SK-N-SH treated with all-trans-retinoic acid at 6 μM for 48 hours (cell line): ENCODE measurements at regions not wholly inside any gene's neighbourhood (a gene's known extent, or its start where the extent isn't known, plus 50 kb on each side); places are given as distances from the start of the nearest gene placed in this dataset.

Source experiments
- ATAC-seq: fragments of 200-7000 bp; cut with Tn5 transposase; 3 replicates; pipeline ENCODE4 v1.9.1; 2020; ENCODE audit warnings: mild to moderate bottlenecking, moderate library complexity
- ARNTL ChIP-seq: fragments of 450-650 bp; formaldehyde crosslinking; IDR thresholded peaks from 2 replicates; pipeline ENCODE4 v1.5.0; 2020; ENCODE audit warnings: low read depth, mild to moderate bottlenecking, moderate library complexity, borderline replicate concordance
- BACH2 ChIP-seq: fragments of 250-450 bp; sonication (Bioruptor Pico); IDR thresholded peaks from 2 replicates; pipeline ENCODE4 v1.9.0; 2021; ENCODE audit warnings: mild to moderate bottlenecking, borderline replicate concordance
- CSDC2 ChIP-seq: fragments of 250-450 bp; sonication (Bioruptor Pico); IDR thresholded peaks from 2 replicates; pipeline ENCODE4 v1.5.0; 2020; ENCODE audit warnings: mild to moderate bottlenecking, moderate library complexity
- GLIS3 ChIP-seq: fragments of 250-450 bp; sonication (Bioruptor Pico); IDR thresholded peaks from 2 replicates; pipeline ENCODE4 v1.5.0; 2020; ENCODE audit warnings: mild to moderate bottlenecking, moderate library complexity
- ISL1 ChIP-seq: fragments of 250-450 bp; sonication (Bioruptor Pico); IDR thresholded peaks from 2 replicates; pipeline ENCODE4 v2.1.2; 2022; ENCODE audit warnings: mild to moderate bottlenecking, moderate library complexity
- OSR1 ChIP-seq: fragments of 250-450 bp; sonication (Bioruptor Pico); IDR thresholded peaks from 2 replicates; pipeline ENCODE4 v1.8.0; 2022; ENCODE audit warnings: moderate library complexity, mild to moderate bottlenecking, inconsistent platforms
- PPARA ChIP-seq: fragments of 250-450 bp; sonication (Bioruptor Pico); IDR thresholded peaks from 2 replicates; pipeline ENCODE4 v1.5.0; 2020; ENCODE audit warnings: mild to moderate bottlenecking, borderline replicate concordance
- RARB ChIP-seq: fragments of 250-450 bp; sonication (Bioruptor Pico); IDR thresholded peaks from 2 replicates; pipeline ENCODE4 v1.8.0; 2021; ENCODE audit warnings: mild to moderate bottlenecking, moderate library complexity
- SNAI2 ChIP-seq: fragments of 250-450 bp; sonication (Bioruptor Pico); IDR thresholded peaks from 2 replicates; pipeline ENCODE4 v1.5.0; 2020; ENCODE audit warnings: mild to moderate bottlenecking, moderate library complexity
- TCF4 ChIP-seq: fragments of 250-450 bp; sonication (Bioruptor Pico); IDR thresholded peaks from 2 replicates; pipeline ENCODE4 v1.8.0; 2021; ENCODE audit warnings: mild to moderate bottlenecking, moderate library complexity, borderline replicate concordance
- TOX ChIP-seq: fragments of 250-450 bp; sonication (Bioruptor Pico); IDR thresholded peaks from 2 replicates; pipeline ENCODE4 v1.8.0; 2021; ENCODE audit warnings: mild to moderate bottlenecking, moderate library complexity, borderline replicate concordance
- ZC3H10 ChIP-seq: fragments of 250-450 bp; sonication (Bioruptor Pico); IDR thresholded peaks from 2 replicates; pipeline ENCODE4 v1.5.1; 2021; ENCODE audit warnings: mild to moderate bottlenecking, moderate library complexity
- ZFP3 ChIP-seq: fragments of 250-450 bp; sonication (Bioruptor Pico); IDR thresholded peaks from 2 replicates; pipeline ENCODE4 v1.5.0; 2020; ENCODE audit warnings: mild to moderate bottlenecking, moderate library complexity
- ZFP30 ChIP-seq: fragments of 450-650 bp; formaldehyde crosslinking; IDR thresholded peaks from 2 replicates; pipeline ENCODE4 v1.5.0; 2022; ENCODE audit warnings: mild to moderate bottlenecking, moderate library complexity
- ZNF565 ChIP-seq: fragments of 450-650 bp; formaldehyde crosslinking; conservative IDR thresholded peaks from 2 replicates; pipeline ENCODE4 v1.5.0; 2020; ENCODE audit warnings: low read depth, mild to moderate bottlenecking, moderate library complexity
- ZNF70 ChIP-seq: fragments of 450-650 bp; formaldehyde crosslinking; IDR thresholded peaks from 2 replicates; pipeline ENCODE4 v1.5.0; 2020; ENCODE audit warnings: mild to moderate bottlenecking, moderate library complexity
- ZNF8 ChIP-seq: fragments of 450-650 bp; formaldehyde crosslinking; IDR thresholded peaks from 2 replicates; pipeline ENCODE4 v1.5.0; 2020; ENCODE audit warnings: mild to moderate bottlenecking, moderate library complexity
- TF ChIP-seq, protein P1 (sequence below): fragments of 250-450 bp; sonication (Bioruptor Pico); IDR thresholded peaks from 2 replicates; pipeline ENCODE4 v1.5.1; 2021; ENCODE audit warnings: mild to moderate bottlenecking, moderate library complexity
- TF ChIP-seq, protein P2 (sequence below): fragments of 250-450 bp; sonication (Bioruptor Pico); IDR thresholded peaks from 2 replicates; pipeline ENCODE4 v1.5.0; 2020; ENCODE audit warnings: mild to moderate bottlenecking, moderate library complexity
- TF ChIP-seq, protein P3 (sequence below): fragments of 250-450 bp; sonication (Bioruptor Pico); IDR thresholded peaks from 2 replicates; pipeline ENCODE4 v1.8.0; 2021; ENCODE audit warnings: low read depth, mild to moderate bottlenecking, moderate library complexity, borderline replicate concordance
- TF ChIP-seq, protein P4 (sequence below): fragments of 250-450 bp; sonication (Bioruptor Pico); IDR thresholded peaks from 2 replicates; pipeline ENCODE4 v1.8.0; 2020; ENCODE audit warnings: mild to moderate bottlenecking, moderate library complexity, borderline replicate concordance
- TF ChIP-seq, protein P5 (sequence below): fragments of 250-450 bp; sonication (Bioruptor Pico); IDR thresholded peaks from 2 replicates; pipeline ENCODE4 v1.5.1; 2020; ENCODE audit warnings: low read depth, mild to moderate bottlenecking, moderate library complexity

DNA sequence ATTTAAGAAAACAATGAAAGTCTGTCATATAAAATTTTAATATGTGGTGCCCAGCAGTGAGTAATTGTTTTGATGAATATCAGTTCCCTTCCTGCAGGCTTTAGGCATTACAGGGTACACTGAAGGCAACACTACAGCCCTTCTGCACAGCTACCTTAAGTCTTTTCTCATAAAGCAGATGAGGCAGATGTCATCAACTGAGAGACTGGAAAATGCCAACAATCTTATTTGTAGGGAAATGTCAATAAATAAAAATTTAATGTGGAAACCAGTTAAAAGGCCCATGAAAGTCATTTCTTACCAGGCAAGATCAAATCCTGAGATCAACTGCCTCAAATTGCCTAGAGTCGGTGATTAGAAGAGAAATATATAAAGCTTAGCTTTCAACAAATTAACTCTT lies 193.4 kb upstream of the NWD2 start:
- no peak for ATAC-seq

DNA sequence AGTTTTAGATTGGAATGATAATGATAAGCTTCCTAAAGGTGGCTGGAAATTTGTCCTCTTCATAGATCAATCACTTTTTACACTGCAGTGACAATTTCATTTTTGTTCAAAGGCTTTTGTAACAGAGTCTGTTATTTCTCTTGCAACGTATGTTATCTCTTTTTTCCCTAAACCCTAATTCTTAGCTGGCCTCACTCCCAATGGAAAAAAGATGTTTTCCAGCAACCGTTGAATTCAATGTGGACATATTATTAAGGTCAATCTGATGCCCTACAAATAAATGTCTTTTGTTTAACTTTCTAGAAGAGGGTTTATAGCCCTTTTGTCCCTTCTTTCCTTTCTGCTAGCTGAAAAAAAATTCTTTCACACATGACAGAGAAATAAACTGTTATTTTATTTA lies 192.7 kb upstream of the NWD2 start:
- TF ChIP-seq, protein P1, sequence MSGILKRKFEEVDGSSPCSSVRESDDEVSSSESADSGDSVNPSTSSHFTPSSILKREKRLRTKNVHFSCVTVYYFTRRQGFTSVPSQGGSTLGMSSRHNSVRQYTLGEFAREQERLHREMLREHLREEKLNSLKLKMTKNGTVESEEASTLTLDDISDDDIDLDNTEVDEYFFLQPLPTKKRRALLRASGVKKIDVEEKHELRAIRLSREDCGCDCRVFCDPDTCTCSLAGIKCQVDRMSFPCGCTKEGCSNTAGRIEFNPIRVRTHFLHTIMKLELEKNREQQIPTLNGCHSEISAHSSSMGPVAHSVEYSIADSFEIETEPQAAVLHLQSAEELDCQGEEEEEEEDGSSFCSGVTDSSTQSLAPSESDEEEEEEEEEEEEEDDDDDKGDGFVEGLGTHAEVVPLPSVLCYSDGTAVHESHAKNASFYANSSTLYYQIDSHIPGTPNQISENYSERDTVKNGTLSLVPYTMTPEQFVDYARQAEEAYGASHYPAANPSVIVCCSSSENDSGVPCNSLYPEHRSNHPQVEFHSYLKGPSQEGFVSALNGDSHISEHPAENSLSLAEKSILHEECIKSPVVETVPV (CRISPR knock-in tag) = no peak
- TF ChIP-seq ZNF565 (CRISPR knock-in tag) = no peak
- TF ChIP-seq, protein P2, sequence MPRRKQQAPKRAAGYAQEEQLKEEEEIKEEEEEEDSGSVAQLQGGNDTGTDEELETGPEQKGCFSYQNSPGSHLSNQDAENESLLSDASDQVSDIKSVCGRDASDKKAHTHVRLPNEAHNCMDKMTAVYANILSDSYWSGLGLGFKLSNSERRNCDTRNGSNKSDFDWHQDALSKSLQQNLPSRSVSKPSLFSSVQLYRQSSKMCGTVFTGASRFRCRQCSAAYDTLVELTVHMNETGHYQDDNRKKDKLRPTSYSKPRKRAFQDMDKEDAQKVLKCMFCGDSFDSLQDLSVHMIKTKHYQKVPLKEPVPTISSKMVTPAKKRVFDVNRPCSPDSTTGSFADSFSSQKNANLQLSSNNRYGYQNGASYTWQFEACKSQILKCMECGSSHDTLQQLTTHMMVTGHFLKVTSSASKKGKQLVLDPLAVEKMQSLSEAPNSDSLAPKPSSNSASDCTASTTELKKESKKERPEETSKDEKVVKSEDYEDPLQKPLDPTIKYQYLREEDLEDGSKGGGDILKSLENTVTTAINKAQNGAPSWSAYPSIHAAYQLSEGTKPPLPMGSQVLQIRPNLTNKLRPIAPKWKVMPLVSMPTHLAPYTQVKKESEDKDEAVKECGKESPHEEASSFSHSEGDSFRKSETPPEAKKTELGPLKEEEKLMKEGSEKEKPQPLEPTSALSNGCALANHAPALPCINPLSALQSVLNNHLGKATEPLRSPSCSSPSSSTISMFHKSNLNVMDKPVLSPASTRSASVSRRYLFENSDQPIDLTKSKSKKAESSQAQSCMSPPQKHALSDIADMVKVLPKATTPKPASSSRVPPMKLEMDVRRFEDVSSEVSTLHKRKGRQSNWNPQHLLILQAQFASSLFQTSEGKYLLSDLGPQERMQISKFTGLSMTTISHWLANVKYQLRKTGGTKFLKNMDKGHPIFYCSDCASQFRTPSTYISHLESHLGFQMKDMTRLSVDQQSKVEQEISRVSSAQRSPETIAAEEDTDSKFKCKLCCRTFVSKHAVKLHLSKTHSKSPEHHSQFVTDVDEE (CRISPR knock-in tag) = no peak
- no peak for TF ChIP-seq RARB
- TF ChIP-seq, protein P3, sequence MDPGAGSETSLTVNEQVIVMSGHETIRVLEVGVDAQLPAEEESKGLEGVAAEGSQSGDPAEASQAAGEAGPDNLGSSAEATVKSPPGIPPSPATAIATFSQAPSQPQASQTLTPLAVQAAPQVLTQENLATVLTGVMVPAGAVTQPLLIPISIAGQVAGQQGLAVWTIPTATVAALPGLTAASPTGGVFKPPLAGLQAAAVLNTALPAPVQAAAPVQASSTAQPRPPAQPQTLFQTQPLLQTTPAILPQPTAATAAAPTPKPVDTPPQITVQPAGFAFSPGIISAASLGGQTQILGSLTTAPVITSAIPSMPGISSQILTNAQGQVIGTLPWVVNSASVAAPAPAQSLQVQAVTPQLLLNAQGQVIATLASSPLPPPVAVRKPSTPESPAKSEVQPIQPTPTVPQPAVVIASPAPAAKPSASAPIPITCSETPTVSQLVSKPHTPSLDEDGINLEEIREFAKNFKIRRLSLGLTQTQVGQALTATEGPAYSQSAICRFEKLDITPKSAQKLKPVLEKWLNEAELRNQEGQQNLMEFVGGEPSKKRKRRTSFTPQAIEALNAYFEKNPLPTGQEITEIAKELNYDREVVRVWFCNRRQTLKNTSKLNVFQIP (CRISPR knock-in tag) = no peak
- TF ChIP-seq TCF4 (CRISPR knock-in tag) = no peak
- no peak for TF ChIP-seq ZC3H10 (CRISPR knock-in tag)
- no peak for TF ChIP-seq BACH2
- no peak for TF ChIP-seq GLIS3
- no peak for TF ChIP-seq ZFP30 (CRISPR knock-in tag)
- no peak for TF ChIP-seq PPARA (CRISPR knock-in tag)
- TF ChIP-seq ISL1 (CRISPR knock-in tag) = no peak
- TF ChIP-seq ZFP3 (CRISPR knock-in tag) = no peak
- no peak for TF ChIP-seq ARNTL
- TF ChIP-seq SNAI2 (CRISPR knock-in tag) = no peak
- TF ChIP-seq CSDC2 (CRISPR knock-in tag) = no peak
- no peak for TF ChIP-seq ZNF8
- ATAC-seq = no peak

More for the DNA sequence above, 193.4 kb upstream of the NWD2 start:
- TF ChIP-seq BACH2 = no peak
- no peak for TF ChIP-seq GLIS3
- TF ChIP-seq ZNF8 = no peak
- TF ChIP-seq OSR1 = no peak

DNA sequence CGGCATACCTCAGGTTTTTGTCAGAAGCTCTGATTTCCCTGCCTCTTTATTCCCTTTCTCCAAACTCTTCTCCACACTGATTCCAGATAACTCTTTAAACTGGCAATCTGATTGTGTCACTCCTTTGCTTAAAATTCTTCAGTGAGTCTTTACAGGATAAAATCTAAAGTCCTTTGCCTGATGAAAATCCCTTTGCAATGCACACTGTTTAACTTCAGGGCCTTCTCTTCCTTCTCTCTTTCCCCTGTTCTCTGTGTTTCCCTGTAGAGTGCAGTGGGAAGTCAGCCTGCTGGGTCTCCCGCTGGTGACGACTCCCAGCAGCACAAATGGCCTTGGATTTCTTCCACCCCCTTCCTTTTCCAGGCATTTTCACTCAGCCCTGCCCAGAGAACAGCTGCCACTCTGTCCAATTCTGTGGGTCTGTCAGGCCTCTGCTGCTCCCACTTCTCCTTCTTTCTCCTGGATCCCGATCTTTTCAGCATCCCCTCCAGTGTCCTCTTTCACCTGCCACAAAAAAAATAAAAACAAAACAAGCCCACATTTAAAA lies 189.9 kb upstream of the NWD2 start:
- TF ChIP-seq, protein P4, sequence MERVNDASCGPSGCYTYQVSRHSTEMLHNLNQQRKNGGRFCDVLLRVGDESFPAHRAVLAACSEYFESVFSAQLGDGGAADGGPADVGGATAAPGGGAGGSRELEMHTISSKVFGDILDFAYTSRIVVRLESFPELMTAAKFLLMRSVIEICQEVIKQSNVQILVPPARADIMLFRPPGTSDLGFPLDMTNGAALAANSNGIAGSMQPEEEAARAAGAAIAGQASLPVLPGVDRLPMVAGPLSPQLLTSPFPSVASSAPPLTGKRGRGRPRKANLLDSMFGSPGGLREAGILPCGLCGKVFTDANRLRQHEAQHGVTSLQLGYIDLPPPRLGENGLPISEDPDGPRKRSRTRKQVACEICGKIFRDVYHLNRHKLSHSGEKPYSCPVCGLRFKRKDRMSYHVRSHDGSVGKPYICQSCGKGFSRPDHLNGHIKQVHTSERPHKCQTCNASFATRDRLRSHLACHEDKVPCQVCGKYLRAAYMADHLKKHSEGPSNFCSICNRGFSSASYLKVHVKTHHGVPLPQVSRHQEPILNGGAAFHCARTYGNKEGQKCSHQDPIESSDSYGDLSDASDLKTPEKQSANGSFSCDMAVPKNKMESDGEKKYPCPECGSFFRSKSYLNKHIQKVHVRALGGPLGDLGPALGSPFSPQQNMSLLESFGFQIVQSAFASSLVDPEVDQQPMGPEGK (CRISPR knock-in tag) = no peak
- TF ChIP-seq, protein P2 (CRISPR knock-in tag) = no peak
- TF ChIP-seq ZNF565 (CRISPR knock-in tag) (no peak), TCF4 (CRISPR knock-in tag) (no peak), ZNF70 (no peak), TOX (CRISPR knock-in tag) (no peak)
- TF ChIP-seq, protein P3 (CRISPR knock-in tag) = no peak
- TF ChIP-seq, protein P5, sequence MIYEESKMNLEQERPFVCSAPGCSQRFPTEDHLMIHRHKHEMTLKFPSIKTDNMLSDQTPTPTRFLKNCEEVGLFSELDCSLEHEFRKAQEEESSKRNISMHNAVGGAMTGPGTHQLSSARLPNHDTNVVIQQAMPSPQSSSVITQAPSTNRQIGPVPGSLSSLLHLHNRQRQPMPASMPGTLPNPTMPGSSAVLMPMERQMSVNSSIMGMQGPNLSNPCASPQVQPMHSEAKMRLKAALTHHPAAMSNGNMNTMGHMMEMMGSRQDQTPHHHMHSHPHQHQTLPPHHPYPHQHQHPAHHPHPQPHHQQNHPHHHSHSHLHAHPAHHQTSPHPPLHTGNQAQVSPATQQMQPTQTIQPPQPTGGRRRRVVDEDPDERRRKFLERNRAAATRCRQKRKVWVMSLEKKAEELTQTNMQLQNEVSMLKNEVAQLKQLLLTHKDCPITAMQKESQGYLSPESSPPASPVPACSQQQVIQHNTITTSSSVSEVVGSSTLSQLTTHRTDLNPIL (CRISPR knock-in tag) = no peak

More for the DNA sequence above, 189.9 kb upstream of the NWD2 start:
- ATAC-seq = no peak
